Astrocyte (in vitro differentiated cells and primary cell): ENCODE measurements at regions not wholly inside any gene's neighbourhood (a gene's known extent, or its start where the extent isn't known, plus 50 kb on each side); places are given as distances from the start of the nearest gene placed in this dataset.
"Not testable (repeated sequence)": the region's sequence is repeated elsewhere in the genome, so short reads cannot be mapped to it uniquely, and the experiment has no call there.

Experiments used
- CTCF ChIP-seq: IDR thresholded peaks from 2 replicates; pipeline ENCODE4 v1.5.1; 2011; ENCODE audit warnings: low read depth, mild to moderate bottlenecking, inconsistent platforms, low read length, moderate library complexity; ENCODE audit not compliant: insufficient read depth
- EZH2 ChIP-seq: IDR thresholded peaks from 2 replicates; pipeline ENCODE4 v1.6.1; 2012; ENCODE audit warnings: mild to moderate bottlenecking, low read length, inconsistent platforms; ENCODE audit not compliant: insufficient read depth

- TF ChIP-seq CTCF, EZH2: not testable (repeated sequence)
These were observed 406.3 kb downstream of the NDFIP2 start for GRCh38 chr13:79887278-79887677.
